ENCODE measurements at regions not wholly inside any gene's neighbourhood (a gene's known extent, or its start where the extent isn't known, plus 50 kb on each side); places are given as distances from the start of the nearest gene placed in this dataset.

DNA sequence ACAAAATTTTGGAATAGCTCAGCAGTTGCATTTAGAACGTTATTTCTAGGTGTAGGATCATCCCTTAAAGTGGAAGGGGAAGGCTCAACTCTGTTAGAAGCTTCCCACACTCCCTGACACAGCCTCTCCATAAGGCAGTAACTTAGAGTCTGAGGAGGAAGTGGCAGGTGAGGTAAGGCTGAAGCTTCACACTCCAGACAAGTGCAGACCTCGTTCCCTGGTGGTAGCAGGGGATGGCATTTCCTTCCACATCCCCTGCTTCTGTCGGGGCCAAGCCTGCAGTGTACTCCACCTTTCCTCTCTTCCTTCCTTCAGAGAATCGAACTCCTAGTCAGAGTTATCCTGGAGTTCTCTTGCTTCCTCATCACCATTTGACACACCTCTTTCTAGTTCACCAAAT, 224.7 kb downstream of the CYRIA start:
- Mint-ChIP-seq H3K4me3 (no peak overlapping the region), H3K4me1 (no peaks in the 10 kb centered on the region), H3K27ac (no peak overlapping the region), H3K9me3 (ENCODE audit: insufficient read depth) (no peaks in the 10 kb centered on the region), H3K27me3 (peaks cover 22% of the 10 kb centered on the region)
- TF ChIP-seq, protein P1, sequence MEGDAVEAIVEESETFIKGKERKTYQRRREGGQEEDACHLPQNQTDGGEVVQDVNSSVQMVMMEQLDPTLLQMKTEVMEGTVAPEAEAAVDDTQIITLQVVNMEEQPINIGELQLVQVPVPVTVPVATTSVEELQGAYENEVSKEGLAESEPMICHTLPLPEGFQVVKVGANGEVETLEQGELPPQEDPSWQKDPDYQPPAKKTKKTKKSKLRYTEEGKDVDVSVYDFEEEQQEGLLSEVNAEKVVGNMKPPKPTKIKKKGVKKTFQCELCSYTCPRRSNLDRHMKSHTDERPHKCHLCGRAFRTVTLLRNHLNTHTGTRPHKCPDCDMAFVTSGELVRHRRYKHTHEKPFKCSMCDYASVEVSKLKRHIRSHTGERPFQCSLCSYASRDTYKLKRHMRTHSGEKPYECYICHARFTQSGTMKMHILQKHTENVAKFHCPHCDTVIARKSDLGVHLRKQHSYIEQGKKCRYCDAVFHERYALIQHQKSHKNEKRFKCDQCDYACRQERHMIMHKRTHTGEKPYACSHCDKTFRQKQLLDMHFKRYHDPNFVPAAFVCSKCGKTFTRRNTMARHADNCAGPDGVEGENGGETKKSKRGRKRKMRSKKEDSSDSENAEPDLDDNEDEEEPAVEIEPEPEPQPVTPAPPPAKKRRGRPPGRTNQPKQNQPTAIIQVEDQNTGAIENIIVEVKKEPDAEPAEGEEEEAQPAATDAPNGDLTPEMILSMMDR (IDR thresholded peaks at IDR 0.05), result no peak
- no peak for TF ChIP-seq EZH2 (IDR thresholded peaks at IDR 0.05; ENCODE audit: borderline replicate concordance, insufficient read depth, low read depth, low read length, poor library complexity, severe bottlenecking)
- 23% methylated on average over 3 of the region's 4 CpGs for WGBS (ENCODE audit: insufficient coverage)
- ATAC-seq (ENCODE audit: low read depth) (no peak), DNase-seq (no peak)
- no peaks in the 10 kb centered on the region for H3K4me1 ChIP-seq (ENCODE audit: control insufficient read depth in 2 of 2, insufficient read depth in 2 of 2, low read length in 2 of 2)
- no peak overlapping the region for H3K4me3 ChIP-seq (ENCODE audit: control extremely low read depth in 1 of 5, extremely low read depth in 1 of 5, insufficient read depth in 1 of 5, low read depth in 2 of 5, low read length in 4 of 5)
- H3K9me3 ChIP-seq (ENCODE audit: control extremely low read depth in 1 of 3, control insufficient read depth in 2 of 3, insufficient read depth in 1 of 3, low read length in 2 of 3), result no peaks in the 10 kb centered on the region
- no peaks in the 10 kb centered on the region for H4K20me1 ChIP-seq (ENCODE audit: control insufficient read depth, insufficient read depth, low read length, poor library complexity, severe bottlenecking)
- no peaks in the 10 kb centered on the region for H3K79me2 ChIP-seq (ENCODE audit: control insufficient read depth, insufficient read depth, low read length)
- POLR2A ChIA-PET, result no interaction called here
- no peak overlapping the region for H3K27ac ChIP-seq (ENCODE audit: low read length in 2 of 2)
- H3K4me2 ChIP-seq (replicated peaks; ENCODE audit: low read depth, low read length, poor library complexity, severe bottlenecking), result no peak overlapping the region
- no peak overlapping the region for H2AFZ ChIP-seq (ENCODE audit: insufficient read depth, low read depth, low read length, poor library complexity, severe bottlenecking)
- intact Hi-C loops (cut with micrococcal nuclease), result no loop called here
- CTCF ChIA-PET, result no interaction called here
- no peak overlapping the region for H3K9ac ChIP-seq (ENCODE audit: low read length)
- H3K27me3 ChIP-seq (replicated peaks in 1 of 4; ENCODE audit: control extremely low read depth in 1 of 4, control insufficient read depth in 3 of 4, insufficient read depth in 4 of 4, low read length in 3 of 4), result peaks cover 0 to 4% (median 0%) of the 10 kb centered on the region in 4 experiments
- H3K36me3 ChIP-seq (replicated peaks in 1 of 2; ENCODE audit: control extremely low read depth in 1 of 2, control insufficient read depth in 1 of 2, extremely low read depth in 1 of 2, insufficient read depth in 2 of 2, low read length in 1 of 2), result no peaks in the 10 kb centered on the region

DNA sequence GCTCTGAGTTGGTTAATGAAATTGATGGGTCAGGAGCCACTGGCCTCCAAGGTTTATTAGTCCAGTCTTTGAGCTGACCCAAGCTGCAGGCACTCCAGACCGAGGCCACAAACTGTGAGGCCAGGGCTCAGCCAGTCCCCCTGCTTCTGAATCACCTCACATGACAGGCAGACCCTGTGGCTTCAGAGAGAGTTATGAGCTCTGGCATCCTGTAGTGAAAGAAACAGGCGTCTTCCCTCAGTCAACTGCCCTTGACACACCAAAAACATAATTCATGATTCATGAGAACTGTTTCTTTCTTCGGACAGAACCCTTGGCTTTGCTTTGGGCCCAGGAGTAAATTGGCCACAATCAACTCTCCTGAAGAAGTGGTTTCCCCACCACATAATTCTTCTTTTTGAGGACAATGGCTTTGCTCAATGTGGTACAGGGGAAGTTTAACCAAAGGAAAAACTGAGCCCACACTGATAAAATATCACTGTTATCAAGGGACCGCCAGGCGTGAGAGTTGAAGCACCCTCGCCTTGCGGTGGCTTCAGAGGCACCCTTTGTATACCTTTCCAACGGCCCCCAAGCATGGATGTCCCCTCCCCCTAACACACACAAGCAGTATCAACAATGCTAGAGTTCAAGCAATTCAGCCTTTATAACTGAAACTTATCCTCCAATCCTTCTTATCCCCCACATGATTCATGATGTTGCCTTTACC, 226.9 kb downstream of the CYRIA start:
- Mint-ChIP-seq H3K27me3 (peaks cover 22% of the 10 kb centered on the region), H3K27ac (no peak overlapping the region), H3K4me3 (no peak overlapping the region), H3K9me3 (ENCODE audit: insufficient read depth) (no peaks in the 10 kb centered on the region), H3K4me1 (no peaks in the 10 kb centered on the region)
- Histone ChIP-seq H3K4me3 (ENCODE audit: control extremely low read depth in 1 of 5, extremely low read depth in 1 of 5, insufficient read depth in 1 of 5, low read depth in 2 of 5, low read length in 4 of 5) (no peak overlapping the region), H2AFZ (ENCODE audit: insufficient read depth, low read depth, low read length, poor library complexity, severe bottlenecking) (no peak overlapping the region), H3K27me3 (replicated peaks in 1 of 4; ENCODE audit: control extremely low read depth in 1 of 4, control insufficient read depth in 3 of 4, insufficient read depth in 4 of 4, low read length in 3 of 4) (peaks cover 0 to 4% (median 0%) of the 10 kb centered on the region in 4 experiments), H3K9ac (ENCODE audit: low read length) (no peak overlapping the region), H3K27ac (ENCODE audit: low read length in 2 of 2) (no peak overlapping the region), H4K20me1 (ENCODE audit: control insufficient read depth, insufficient read depth, low read length, poor library complexity, severe bottlenecking) (no peaks in the 10 kb centered on the region), H3K79me2 (ENCODE audit: control insufficient read depth, insufficient read depth, low read length) (no peaks in the 10 kb centered on the region), H3K4me2 (replicated peaks; ENCODE audit: low read depth, low read length, poor library complexity, severe bottlenecking) (no peak overlapping the region), H3K36me3 (replicated peaks in 1 of 2; ENCODE audit: control extremely low read depth in 1 of 2, control insufficient read depth in 1 of 2, extremely low read depth in 1 of 2, insufficient read depth in 2 of 2, low read length in 1 of 2) (no peaks in the 10 kb centered on the region), H3K4me1 (ENCODE audit: control insufficient read depth in 2 of 2, insufficient read depth in 2 of 2, low read length in 2 of 2) (no peaks in the 10 kb centered on the region), H3K9me3 (ENCODE audit: control extremely low read depth in 1 of 3, control insufficient read depth in 2 of 3, insufficient read depth in 1 of 3, low read length in 2 of 3) (no peaks in the 10 kb centered on the region)
- no peak for TF ChIP-seq EZH2 (IDR thresholded peaks at IDR 0.05; ENCODE audit: borderline replicate concordance, insufficient read depth, low read depth, low read length, poor library complexity, severe bottlenecking)
- TF ChIP-seq, protein P1 (IDR thresholded peaks at IDR 0.05), result no peak
- CTCF ChIA-PET, result no interaction called here
- POLR2A ChIA-PET, result no interaction called here
- no peak for ATAC-seq (ENCODE audit: low read depth)
- no peak for DNase-seq
- intact Hi-C loops (cut with micrococcal nuclease), result no loop called here
- WGBS (ENCODE audit: insufficient coverage), result 18% methylated on average over 8 of the region's 8 CpGs

Data from B cell (primary cell).